ENCODE measurements at regions not wholly inside any gene's neighbourhood (a gene's known extent, or its start where the extent isn't known, plus 50 kb on each side); places are given as distances from the start of the nearest gene placed in this dataset.

- H3K27ac ChIP-seq: no peak overlapping the region
- no peak overlapping the region for H3K4me3 ChIP-seq
- DNase-seq (ENCODE audit: low read depth, low spot score): no peak
- no peaks in the 10 kb centered on the region for H3K9me3 ChIP-seq (ENCODE audit: low read depth, low read length)
- H3K9ac ChIP-seq (ENCODE audit: insufficient read length): no peak overlapping the region
- no peaks in the 10 kb centered on the region for H3K36me3 ChIP-seq (ENCODE audit: insufficient read depth, low read length)
- TF ChIP-seq FOXP2 (optimal IDR thresholded peaks at IDR 0.05; ENCODE audit: control extremely low read depth, extremely low read length, insufficient read depth) (no peak), POLR2AphosphoS5 (IDR thresholded peaks at IDR 0.05; ENCODE audit: borderline replicate concordance, low read depth, low read length) (no peak), EZH2 (IDR thresholded peaks at IDR 0.05) (no peak)
Observed at GRCh38 chr2:215522237-215522636, 86.4 kb upstream of the FN1 start.

GRCh38 chr2:215521031-215521430 is 85.2 kb upstream of the FN1 start:
- H3K36me3 ChIP-seq (ENCODE audit: insufficient read depth, low read length): no peaks in the 10 kb centered on the region
- no peak overlapping the region for H3K4me3 ChIP-seq
- H3K9ac ChIP-seq (ENCODE audit: insufficient read length): no peak overlapping the region
- no peak overlapping the region for H3K27ac ChIP-seq
- DNase-seq (ENCODE audit: low read depth, low spot score): no peak
- no peaks in the 10 kb centered on the region for H3K9me3 ChIP-seq (ENCODE audit: low read depth, low read length)
- TF ChIP-seq EZH2 (IDR thresholded peaks at IDR 0.05) (no peak), FOXP2 (optimal IDR thresholded peaks at IDR 0.05; ENCODE audit: control extremely low read depth, extremely low read length, insufficient read depth) (no peak), POLR2AphosphoS5 (IDR thresholded peaks at IDR 0.05; ENCODE audit: borderline replicate concordance, low read depth, low read length) (no peak)

GRCh38 chr2:215517391-215517790 is 81.5 kb upstream of the FN1 start:
- H3K27ac ChIP-seq: no peak overlapping the region
- TF ChIP-seq FOXP2 (optimal IDR thresholded peaks at IDR 0.05; ENCODE audit: control extremely low read depth, extremely low read length, insufficient read depth): no peak
- H3K9ac ChIP-seq (ENCODE audit: insufficient read length): no peak overlapping the region
- no peaks in the 10 kb centered on the region for H3K9me3 ChIP-seq (ENCODE audit: low read depth, low read length)
- no peak overlapping the region for H3K4me3 ChIP-seq
- H3K36me3 ChIP-seq (ENCODE audit: insufficient read depth, low read length): no peaks in the 10 kb centered on the region
- DNase-seq (ENCODE audit: low read depth, low spot score): no peak

- no peaks in the 10 kb centered on the region for H3K9me3 ChIP-seq (ENCODE audit: low read depth, low read length)
- no peak for TF ChIP-seq POLR2AphosphoS5 (IDR thresholded peaks at IDR 0.05; ENCODE audit: borderline replicate concordance, low read depth, low read length)
- no peak for TF ChIP-seq EZH2 (IDR thresholded peaks at IDR 0.05)
- TF ChIP-seq FOXP2 (optimal IDR thresholded peaks at IDR 0.05; ENCODE audit: control extremely low read depth, extremely low read length, insufficient read depth): no peak
- no peak overlapping the region for H3K27ac ChIP-seq
- no peak overlapping the region for H3K9ac ChIP-seq (ENCODE audit: insufficient read length)
- no peak overlapping the region for H3K4me3 ChIP-seq
- no peak for DNase-seq (ENCODE audit: low read depth, low spot score)
- no peaks in the 10 kb centered on the region for H3K36me3 ChIP-seq (ENCODE audit: insufficient read depth, low read length)
Observed at GRCh38 chr2:215514516-215514915, 78.6 kb upstream of the FN1 start.

- no peak for DNase-seq (ENCODE audit: low read depth, low spot score)
- no peak for TF ChIP-seq POLR2AphosphoS5 (IDR thresholded peaks at IDR 0.05; ENCODE audit: borderline replicate concordance, low read depth, low read length)
- no peak for TF ChIP-seq FOXP2 (optimal IDR thresholded peaks at IDR 0.05; ENCODE audit: control extremely low read depth, extremely low read length, insufficient read depth)
- no peak for TF ChIP-seq EZH2 (IDR thresholded peaks at IDR 0.05)
- H3K4me3 ChIP-seq: no peak overlapping the region
Observed at GRCh38 chr2:215511454-215512346, 75.8 kb upstream of the FN1 start.

GRCh38 chr2:215507836-215508235 is 72.0 kb upstream of the FN1 start:
- Histone ChIP-seq H3K27ac (no peak overlapping the region), H3K4me3 (no peak overlapping the region), H3K9ac (ENCODE audit: insufficient read length) (no peak overlapping the region), H3K36me3 (ENCODE audit: insufficient read depth, low read length) (no peaks in the 10 kb centered on the region), H3K9me3 (ENCODE audit: low read depth, low read length) (no peaks in the 10 kb centered on the region)
- no peak for DNase-seq (ENCODE audit: low read depth, low spot score)
- TF ChIP-seq FOXP2 (optimal IDR thresholded peaks at IDR 0.05; ENCODE audit: control extremely low read depth, extremely low read length, insufficient read depth) (no peak), EZH2 (IDR thresholded peaks at IDR 0.05) (no peak), POLR2AphosphoS5 (IDR thresholded peaks at IDR 0.05; ENCODE audit: borderline replicate concordance, low read depth, low read length) (no peak)

More at GRCh38 chr2:215511454-215512346, 75.8 kb upstream of the FN1 start:
- Histone ChIP-seq H3K9me3 (ENCODE audit: low read depth, low read length) (no peaks in the 10 kb centered on the region), H3K9ac (ENCODE audit: insufficient read length) (no peak overlapping the region), H3K27ac (no peak overlapping the region), H3K36me3 (ENCODE audit: insufficient read depth, low read length) (no peaks in the 10 kb centered on the region)

GRCh38 chr2:215507136-215507535 is 71.3 kb upstream of the FN1 start:
- no peaks in the 10 kb centered on the region for H3K36me3 ChIP-seq (ENCODE audit: insufficient read depth, low read length)
- no peak overlapping the region for H3K4me3 ChIP-seq
- TF ChIP-seq FOXP2 (optimal IDR thresholded peaks at IDR 0.05; ENCODE audit: control extremely low read depth, extremely low read length, insufficient read depth) (no peak), POLR2AphosphoS5 (IDR thresholded peaks at IDR 0.05; ENCODE audit: borderline replicate concordance, low read depth, low read length) (no peak), EZH2 (IDR thresholded peaks at IDR 0.05) (no peak)
- no peaks in the 10 kb centered on the region for H3K9me3 ChIP-seq (ENCODE audit: low read depth, low read length)
- H3K27ac ChIP-seq: no peak overlapping the region
- H3K9ac ChIP-seq (ENCODE audit: insufficient read length): no peak overlapping the region
- no peak for DNase-seq (ENCODE audit: low read depth, low spot score)

GRCh38 chr2:215506604-215506990 is 70.7 kb upstream of the FN1 start:
- no peak for TF ChIP-seq EZH2 (IDR thresholded peaks at IDR 0.05)
- no peak for TF ChIP-seq FOXP2 (optimal IDR thresholded peaks at IDR 0.05; ENCODE audit: control extremely low read depth, extremely low read length, insufficient read depth)
- TF ChIP-seq POLR2AphosphoS5 (IDR thresholded peaks at IDR 0.05; ENCODE audit: borderline replicate concordance, low read depth, low read length): no peak
- no peak for DNase-seq (ENCODE audit: low read depth, low spot score)
- Histone ChIP-seq H3K9me3 (ENCODE audit: low read depth, low read length) (no peaks in the 10 kb centered on the region), H3K27ac (no peak overlapping the region), H3K36me3 (ENCODE audit: insufficient read depth, low read length) (no peaks in the 10 kb centered on the region), H3K4me3 (no peak overlapping the region), H3K9ac (ENCODE audit: insufficient read length) (no peak overlapping the region)
